OCI-LY7 (cell line): ENCODE measurements at regions not wholly inside any gene's neighbourhood (a gene's known extent, or its start where the extent isn't known, plus 50 kb on each side); places are given as distances from the start of the nearest gene placed in this dataset.

ENCODE experiments used
- CTCF ChIP-seq: fragments of 200-600 bp; sonication (generic); conservative IDR thresholded peaks from 2 replicates; pipeline ENCODE4 v1.5.1; 2014; ENCODE audit warnings: mild to moderate bottlenecking, antibody characterized with exemption, low read length, moderate library complexity, mixed read lengths
- EZH2phosphoT487 ChIP-seq: fragments of 200-600 bp; sonication (generic); IDR thresholded peaks from 2 replicates; pipeline ENCODE4 v1.6.1; 2018; ENCODE audit warnings: low read depth, borderline replicate concordance, mild to moderate bottlenecking, mixed run types, antibody characterized with exemption, low read length, moderate library complexity, mixed read lengths

- TF ChIP-seq CTCF = no peak
- TF ChIP-seq EZH2phosphoT487 = no peak
These were observed 70.4 kb upstream of the HECTD2 start for GRCh38 chr10:91339729-91340128.
